ENCODE measurements at regions not wholly inside any gene's neighbourhood (a gene's known extent, or its start where the extent isn't known, plus 50 kb on each side); places are given as distances from the start of the nearest gene placed in this dataset.

DNA sequence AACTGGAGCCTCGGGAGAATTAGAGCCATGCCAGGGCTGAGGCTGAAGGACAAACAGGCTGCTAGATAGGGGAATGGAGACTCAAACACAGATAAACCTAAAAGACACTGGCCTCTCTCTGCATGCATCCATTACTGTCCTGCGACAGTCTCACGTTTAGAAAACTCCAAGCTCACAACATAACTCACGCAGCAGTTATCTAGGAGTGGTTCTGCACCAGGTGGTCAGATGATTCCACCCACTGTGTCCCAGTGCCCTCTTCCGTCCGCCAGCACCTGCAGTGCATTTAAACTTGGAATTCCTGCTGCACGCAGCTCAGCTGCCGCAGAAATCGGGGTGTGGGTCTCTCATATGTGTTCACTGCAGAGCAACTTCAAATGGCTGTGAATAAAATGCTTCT is 272.6 kb upstream of the IRX2 start:
- H3K4me2 ChIP-seq (ENCODE audit: extremely low read depth, insufficient read depth, low read length) = no peak overlapping the region
- H3K27ac ChIP-seq (ENCODE audit: insufficient read depth, low read length) = no peak overlapping the region
- H3K9me3 ChIP-seq (ENCODE audit: control insufficient read depth, insufficient read depth, low read depth, low read length) = no peaks in the 10 kb centered on the region

GRCh38 chr5:3023656-3024055 is 272.2 kb upstream of the IRX2 start:
- no peak for DNase-seq (ENCODE audit: low read depth in 2 of 2)
- Histone ChIP-seq H3K79me2 (ENCODE audit: control insufficient read depth, insufficient read depth, low read length) (no peaks in the 10 kb centered on the region), H3K4me2 (ENCODE audit: extremely low read depth, insufficient read depth, low read length) (no peak overlapping the region), H3K4me3 (replicated peaks in 1 of 4; ENCODE audit: control extremely low read depth in 1 of 4, insufficient read depth in 1 of 4, low read depth in 3 of 4, low read length in 4 of 4) (no peak overlapping the region), H2AFZ (ENCODE audit: low read length) (no peak overlapping the region), H3K9ac (ENCODE audit: insufficient read depth, low read length) (no peak overlapping the region), H3K36me3 (ENCODE audit: control insufficient read depth, insufficient read depth, low read length) (no peaks in the 10 kb centered on the region), H3K4me1 (ENCODE audit: control insufficient read depth, extremely low read depth, insufficient read depth, low read length) (no peaks in the 10 kb centered on the region), H3K27me3 (ENCODE audit: control insufficient read depth, insufficient read depth, low read length) (no peaks in the 10 kb centered on the region), H4K20me1 (ENCODE audit: control insufficient read depth, extremely low read depth, insufficient read depth, low read length) (no peaks in the 10 kb centered on the region), H3K9me3 (ENCODE audit: control insufficient read depth, insufficient read depth, low read depth, low read length) (no peaks in the 10 kb centered on the region), H3K27ac (ENCODE audit: insufficient read depth, low read length) (no peak overlapping the region)
- TF ChIP-seq EZH2 (IDR thresholded peaks at IDR 0.05; ENCODE audit: low read length, missing control alignments) = no peak
- TF ChIP-seq CTCF (conservative IDR thresholded peaks at IDR 0.05 in 1 of 2, IDR thresholded peaks at IDR 0.05 in 1 of 2; ENCODE audit: low read depth in 1 of 2, low read length in 2 of 2) = no peak

More for the DNA sequence above, 272.6 kb upstream of the IRX2 start:
- no peaks in the 10 kb centered on the region for H3K79me2 ChIP-seq (ENCODE audit: control insufficient read depth, insufficient read depth, low read length)
- no peaks in the 10 kb centered on the region for H3K36me3 ChIP-seq (ENCODE audit: control insufficient read depth, insufficient read depth, low read length)
- no peak overlapping the region for H3K4me3 ChIP-seq (replicated peaks in 1 of 4; ENCODE audit: control extremely low read depth in 1 of 4, insufficient read depth in 1 of 4, low read depth in 3 of 4, low read length in 4 of 4)
- no peaks in the 10 kb centered on the region for H3K4me1 ChIP-seq (ENCODE audit: control insufficient read depth, extremely low read depth, insufficient read depth, low read length)
- H3K9ac ChIP-seq (ENCODE audit: insufficient read depth, low read length) = no peak overlapping the region
- no peak overlapping the region for H2AFZ ChIP-seq (ENCODE audit: low read length)
- no peak for TF ChIP-seq CTCF (conservative IDR thresholded peaks at IDR 0.05 in 1 of 2, IDR thresholded peaks at IDR 0.05 in 1 of 2; ENCODE audit: low read depth in 1 of 2, low read length in 2 of 2)
- TF ChIP-seq EZH2 (IDR thresholded peaks at IDR 0.05; ENCODE audit: low read length, missing control alignments) = no peak
- no peak for DNase-seq (ENCODE audit: low read depth in 2 of 2)
- H3K27me3 ChIP-seq (ENCODE audit: control insufficient read depth, insufficient read depth, low read length) = no peaks in the 10 kb centered on the region
- no peaks in the 10 kb centered on the region for H4K20me1 ChIP-seq (ENCODE audit: control insufficient read depth, extremely low read depth, insufficient read depth, low read length)

DNA sequence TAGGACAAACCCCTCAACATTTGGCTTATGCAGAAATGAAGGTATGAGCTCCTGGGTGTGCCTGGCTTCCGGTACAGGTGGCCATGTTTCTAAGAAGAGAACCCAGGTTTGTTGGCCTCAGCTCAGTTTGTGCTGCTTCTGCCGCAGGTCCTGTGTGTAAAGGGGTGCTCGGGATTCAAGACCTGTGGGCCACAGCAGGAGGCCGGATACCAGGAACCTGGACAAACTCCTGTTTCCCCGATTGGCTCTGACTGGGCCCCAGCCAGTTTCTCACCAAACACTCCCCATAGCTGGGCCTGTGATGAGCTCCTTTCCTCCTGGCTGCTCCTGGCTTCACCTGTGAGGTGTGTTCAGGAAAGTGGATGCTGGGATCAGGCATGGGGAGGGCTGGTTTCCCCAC is 271.2 kb upstream of the IRX2 start:
- Histone ChIP-seq H3K4me3 (replicated peaks in 1 of 4; ENCODE audit: control extremely low read depth in 1 of 4, insufficient read depth in 1 of 4, low read depth in 3 of 4, low read length in 4 of 4) (no peak overlapping the region), H3K4me1 (ENCODE audit: control insufficient read depth, extremely low read depth, insufficient read depth, low read length) (no peaks in the 10 kb centered on the region), H3K79me2 (ENCODE audit: control insufficient read depth, insufficient read depth, low read length) (no peaks in the 10 kb centered on the region), H3K27ac (ENCODE audit: insufficient read depth, low read length) (no peak overlapping the region), H4K20me1 (ENCODE audit: control insufficient read depth, extremely low read depth, insufficient read depth, low read length) (no peaks in the 10 kb centered on the region), H3K9ac (ENCODE audit: insufficient read depth, low read length) (no peak overlapping the region), H3K27me3 (ENCODE audit: control insufficient read depth, insufficient read depth, low read length) (no peaks in the 10 kb centered on the region), H3K36me3 (ENCODE audit: control insufficient read depth, insufficient read depth, low read length) (no peaks in the 10 kb centered on the region), H2AFZ (ENCODE audit: low read length) (no peak overlapping the region), H3K9me3 (ENCODE audit: control insufficient read depth, insufficient read depth, low read depth, low read length) (no peaks in the 10 kb centered on the region), H3K4me2 (ENCODE audit: extremely low read depth, insufficient read depth, low read length) (no peak overlapping the region)
- TF ChIP-seq CTCF (conservative IDR thresholded peaks at IDR 0.05 in 1 of 2, IDR thresholded peaks at IDR 0.05 in 1 of 2; ENCODE audit: low read depth in 1 of 2, low read length in 2 of 2) = no peak
- no peak for TF ChIP-seq EZH2 (IDR thresholded peaks at IDR 0.05; ENCODE audit: low read length, missing control alignments)
- DNase-seq (ENCODE audit: low read depth in 2 of 2) = no peak
